ENCODE measurements at regions not wholly inside any gene's neighbourhood (a gene's known extent, or its start where the extent isn't known, plus 50 kb on each side); places are given as distances from the start of the nearest gene placed in this dataset.

DNA sequence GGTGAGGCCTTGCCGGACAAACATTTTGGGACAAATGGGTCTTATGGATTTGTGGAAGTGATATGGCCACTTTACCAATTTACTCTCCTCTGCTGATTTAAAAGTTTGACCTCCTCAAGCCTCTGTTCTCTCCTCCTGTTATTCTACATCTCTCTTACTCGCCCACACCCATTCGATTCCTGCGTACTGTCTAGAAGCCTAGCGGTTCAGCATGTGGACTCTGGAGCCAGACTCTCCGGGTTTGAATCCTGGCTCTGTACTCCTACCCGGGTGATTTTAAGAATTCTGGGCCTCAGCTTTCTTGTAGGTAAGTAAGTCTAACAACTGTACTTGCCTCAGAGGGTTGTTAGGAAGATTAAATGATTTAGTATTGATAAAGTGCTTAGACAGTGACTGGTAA, 168.6 kb upstream of the IFNG-AS1 start:
- Histone ChIP-seq H3K27me3 (ENCODE audit: insufficient read depth, low read length) (no peaks in the 10 kb centered on the region), H3K4me1 (ENCODE audit: insufficient read depth, low read length, severe bottlenecking) (no peaks in the 10 kb centered on the region), H3K4me2 (ENCODE audit: low read length) (no peak overlapping the region), H2AFZ (ENCODE audit: low read length) (no peak overlapping the region), H4K20me1 (ENCODE audit: insufficient read depth, low read length) (no peaks in the 10 kb centered on the region), H3K9ac (ENCODE audit: low read length) (no peak overlapping the region), H3K36me3 (ENCODE audit: insufficient read depth, low read length) (no peaks in the 10 kb centered on the region), H3K9me2 (ENCODE audit: low read depth, low read length) (no peaks in the 10 kb centered on the region), H3K79me2 (ENCODE audit: insufficient read depth, low read length) (no peaks in the 10 kb centered on the region), H3K9me3 (ENCODE audit: low read length) (no peaks in the 10 kb centered on the region), H3K4me3 (ENCODE audit: low read depth, low read length, poor library complexity, severe bottlenecking) (no peak overlapping the region), H3F3A (ENCODE audit: insufficient read depth, low read length) (no peaks in the 10 kb centered on the region), H3K27ac (ENCODE audit: low read depth, low read length, poor library complexity, severe bottlenecking) (no peak overlapping the region)
- no peak for TF ChIP-seq EZH2 (IDR thresholded peaks at IDR 0.05; ENCODE audit: borderline replicate concordance, low read length)
- TF ChIP-seq, protein P1, sequence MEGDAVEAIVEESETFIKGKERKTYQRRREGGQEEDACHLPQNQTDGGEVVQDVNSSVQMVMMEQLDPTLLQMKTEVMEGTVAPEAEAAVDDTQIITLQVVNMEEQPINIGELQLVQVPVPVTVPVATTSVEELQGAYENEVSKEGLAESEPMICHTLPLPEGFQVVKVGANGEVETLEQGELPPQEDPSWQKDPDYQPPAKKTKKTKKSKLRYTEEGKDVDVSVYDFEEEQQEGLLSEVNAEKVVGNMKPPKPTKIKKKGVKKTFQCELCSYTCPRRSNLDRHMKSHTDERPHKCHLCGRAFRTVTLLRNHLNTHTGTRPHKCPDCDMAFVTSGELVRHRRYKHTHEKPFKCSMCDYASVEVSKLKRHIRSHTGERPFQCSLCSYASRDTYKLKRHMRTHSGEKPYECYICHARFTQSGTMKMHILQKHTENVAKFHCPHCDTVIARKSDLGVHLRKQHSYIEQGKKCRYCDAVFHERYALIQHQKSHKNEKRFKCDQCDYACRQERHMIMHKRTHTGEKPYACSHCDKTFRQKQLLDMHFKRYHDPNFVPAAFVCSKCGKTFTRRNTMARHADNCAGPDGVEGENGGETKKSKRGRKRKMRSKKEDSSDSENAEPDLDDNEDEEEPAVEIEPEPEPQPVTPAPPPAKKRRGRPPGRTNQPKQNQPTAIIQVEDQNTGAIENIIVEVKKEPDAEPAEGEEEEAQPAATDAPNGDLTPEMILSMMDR (IDR thresholded peaks at IDR 0.05; ENCODE audit: low read length), result no peak

DNA sequence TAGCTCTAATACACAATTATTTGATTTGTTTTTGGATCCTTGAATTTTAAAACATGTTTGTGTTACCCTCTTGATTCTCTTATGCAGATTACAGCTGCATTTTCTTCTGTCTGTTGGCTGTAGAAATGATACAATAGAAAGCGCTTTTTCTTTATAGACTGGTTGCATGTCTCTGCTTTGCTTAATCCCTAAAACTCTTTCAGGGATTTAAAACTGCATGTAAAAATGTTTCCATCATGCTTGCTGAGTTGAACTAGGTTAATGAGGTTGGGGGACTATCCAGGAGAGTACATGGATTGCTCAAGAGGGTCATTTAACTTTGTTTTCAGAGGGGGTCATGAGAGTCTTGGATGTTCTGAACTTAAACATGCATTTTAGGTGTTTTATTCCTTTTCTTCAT, 166.4 kb upstream of the IFNG-AS1 start:
- Histone ChIP-seq H3K27me3 (ENCODE audit: insufficient read depth, low read length) (no peaks in the 10 kb centered on the region), H3K4me1 (ENCODE audit: insufficient read depth, low read length, severe bottlenecking) (no peaks in the 10 kb centered on the region), H3K36me3 (ENCODE audit: insufficient read depth, low read length) (no peaks in the 10 kb centered on the region), H3F3A (ENCODE audit: insufficient read depth, low read length) (no peaks in the 10 kb centered on the region), H4K20me1 (ENCODE audit: insufficient read depth, low read length) (no peaks in the 10 kb centered on the region), H3K27ac (ENCODE audit: low read depth, low read length, poor library complexity, severe bottlenecking) (no peak overlapping the region), H2AFZ (ENCODE audit: low read length) (no peak overlapping the region), H3K4me2 (ENCODE audit: low read length) (no peak overlapping the region), H3K9me3 (ENCODE audit: low read length) (no peaks in the 10 kb centered on the region), H3K9me2 (ENCODE audit: low read depth, low read length) (no peaks in the 10 kb centered on the region), H3K4me3 (ENCODE audit: low read depth, low read length, poor library complexity, severe bottlenecking) (no peak overlapping the region), H3K9ac (ENCODE audit: low read length) (no peak overlapping the region), H3K79me2 (ENCODE audit: insufficient read depth, low read length) (no peaks in the 10 kb centered on the region)
- TF ChIP-seq, protein P1 (IDR thresholded peaks at IDR 0.05; ENCODE audit: low read length), result no peak
- TF ChIP-seq EZH2 (IDR thresholded peaks at IDR 0.05; ENCODE audit: borderline replicate concordance, low read length), result no peak

DNA sequence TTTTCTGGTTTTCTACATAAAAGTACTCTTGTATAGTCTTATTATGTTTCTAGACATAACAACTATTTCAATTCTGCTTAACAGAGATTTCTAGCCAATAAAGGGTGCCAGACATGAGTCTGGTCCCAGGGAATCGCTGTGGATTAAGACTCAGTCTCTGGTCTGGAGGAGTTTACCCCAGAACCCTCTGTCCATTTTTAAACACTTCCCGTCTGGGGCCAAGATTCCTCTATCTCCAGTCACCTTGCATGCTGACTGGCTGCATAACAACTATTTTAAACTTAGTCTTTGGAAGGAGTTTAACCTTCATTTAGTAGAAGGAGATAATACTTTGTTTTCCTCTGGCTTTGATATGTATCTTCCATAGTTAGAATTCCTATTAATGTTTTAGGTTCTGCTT, 163.1 kb upstream of the IFNG-AS1 start:
- H3K36me3 ChIP-seq (ENCODE audit: insufficient read depth, low read length), result no peaks in the 10 kb centered on the region
- H3K9me3 ChIP-seq (ENCODE audit: low read length), result no peaks in the 10 kb centered on the region
- H3K4me3 ChIP-seq (ENCODE audit: low read depth, low read length, poor library complexity, severe bottlenecking), result no peak overlapping the region
- H3K9ac ChIP-seq (ENCODE audit: low read length), result no peak overlapping the region
- H3F3A ChIP-seq (ENCODE audit: insufficient read depth, low read length), result no peaks in the 10 kb centered on the region
- H3K9me2 ChIP-seq (ENCODE audit: low read depth, low read length), result no peaks in the 10 kb centered on the region
- no peak overlapping the region for H3K4me2 ChIP-seq (ENCODE audit: low read length)
- no peak for TF ChIP-seq EZH2 (IDR thresholded peaks at IDR 0.05; ENCODE audit: borderline replicate concordance, low read length)
- TF ChIP-seq, protein P1 (IDR thresholded peaks at IDR 0.05; ENCODE audit: low read length), result no peak
- no peak overlapping the region for H2AFZ ChIP-seq (ENCODE audit: low read length)
- no peaks in the 10 kb centered on the region for H3K27me3 ChIP-seq (ENCODE audit: insufficient read depth, low read length)
- no peaks in the 10 kb centered on the region for H4K20me1 ChIP-seq (ENCODE audit: insufficient read depth, low read length)
- no peaks in the 10 kb centered on the region for H3K79me2 ChIP-seq (ENCODE audit: insufficient read depth, low read length)
- no peaks in the 10 kb centered on the region for H3K4me1 ChIP-seq (ENCODE audit: insufficient read depth, low read length, severe bottlenecking)
- no peak overlapping the region for H3K27ac ChIP-seq (ENCODE audit: low read depth, low read length, poor library complexity, severe bottlenecking)

All from OCI-LY1 (cell line).